ENCODE measurements at regions not wholly inside any gene's neighbourhood (a gene's known extent, or its start where the extent isn't known, plus 50 kb on each side); places are given as distances from the start of the nearest gene placed in this dataset.

- Histone ChIP-seq H3K27ac (no peak overlapping the region), H3K4me3 (no peak overlapping the region)
Observed at GRCh38 chr10:52525761-52526160, 211.7 kb downstream of the DKK1 start.

GRCh38 chr10:52526251-52526823 is 212.3 kb downstream of the DKK1 start:
- Histone ChIP-seq H3K4me3 (no peak overlapping the region), H3K27ac (no peak overlapping the region)

GRCh38 chr10:52532650-52533290 is 218.7 kb downstream of the DKK1 start:
- no peak overlapping the region for H3K27ac ChIP-seq
- no peak overlapping the region for H3K4me3 ChIP-seq

GRCh38 chr10:52533986-52534385 is 219.9 kb downstream of the DKK1 start:
- no peak overlapping the region for H3K4me3 ChIP-seq
- H3K27ac ChIP-seq, result no peak overlapping the region

GRCh38 chr10:52539463-52539862 is 225.4 kb downstream of the DKK1 start:
- no peak overlapping the region for H3K4me3 ChIP-seq
- no peak overlapping the region for H3K27ac ChIP-seq

- H3K4me3 ChIP-seq, result no peak overlapping the region
- no peak overlapping the region for H3K27ac ChIP-seq
Observed at GRCh38 chr10:52540479-52540984, 226.5 kb downstream of the DKK1 start.

GRCh38 chr10:52541006-52541473 is 227.0 kb downstream of the DKK1 start:
- no peak overlapping the region for H3K4me3 ChIP-seq
- peak overlapping the region in 2 of 21 experiments; percentile 14 to 51 for H3K27ac ChIP-seq

- Histone ChIP-seq H3K4me3 (no peak overlapping the region), H3K27ac (no peak overlapping the region)
Observed at GRCh38 chr10:52542906-52543305, 228.8 kb downstream of the DKK1 start.

GRCh38 chr10:52551046-52551445 is 221.5 kb downstream of the MBL2 start:
- H3K4me3 ChIP-seq, result no peak overlapping the region
- peak overlapping the region in 7 of 21 experiments; percentile 9 to 67 (median 53) for H3K27ac ChIP-seq

GRCh38 chr10:52558090-52558489 is 214.5 kb downstream of the MBL2 start:
- no peak overlapping the region for H3K4me3 ChIP-seq
- no peak overlapping the region for H3K27ac ChIP-seq

GRCh38 chr10:52561322-52561721 is 211.3 kb downstream of the MBL2 start:
- no peak overlapping the region for H3K4me3 ChIP-seq
- no peak overlapping the region for H3K27ac ChIP-seq

GRCh38 chr10:52563360-52563759 is 209.2 kb downstream of the MBL2 start:
- Histone ChIP-seq H3K4me3 (no peak overlapping the region), H3K27ac (no peak overlapping the region)

- no peak overlapping the region for H3K4me3 ChIP-seq
- H3K27ac ChIP-seq, result no peak overlapping the region
Observed at GRCh38 chr10:52566471-52567246, 205.9 kb downstream of the MBL2 start.

- Histone ChIP-seq H3K27ac (no peak overlapping the region), H3K4me3 (no peak overlapping the region)
Observed at GRCh38 chr10:52567247-52567580, 205.4 kb downstream of the MBL2 start.

GRCh38 chr10:52568309-52568708 is 204.3 kb downstream of the MBL2 start:
- H3K27ac ChIP-seq, result no peak overlapping the region
- H3K4me3 ChIP-seq, result no peak overlapping the region

GRCh38 chr10:52570490-52570889 is 202.1 kb downstream of the MBL2 start:
- H3K4me3 ChIP-seq, result no peak overlapping the region

GRCh38 chr10:52571018-52571417 is 201.6 kb downstream of the MBL2 start:
- Histone ChIP-seq H3K27ac (peak overlapping the region in 4 of 21 experiments; percentile 10 to 62 (median 30)), H3K4me3 (no peak overlapping the region)

More at GRCh38 chr10:52570490-52570889, 202.1 kb downstream of the MBL2 start:
- H3K27ac ChIP-seq, result peak overlapping the region in 3 of 21 experiments; percentile 10 to 62 (median 36)

GRCh38 chr10:52571516-52572182 is 200.9 kb downstream of the MBL2 start:
- Histone ChIP-seq H3K27ac (peak overlapping the region in 2 of 21 experiments; percentile 23 to 33), H3K4me3 (no peak overlapping the region)

- H3K4me3 ChIP-seq, result no peak overlapping the region
- H3K27ac ChIP-seq, result no peak overlapping the region
Observed at GRCh38 chr10:52573347-52573746, 199.2 kb downstream of the MBL2 start.

GRCh38 chr10:52574697-52575096 is 197.9 kb downstream of the MBL2 start:
- no peak overlapping the region for H3K4me3 ChIP-seq
- no peak overlapping the region for H3K27ac ChIP-seq
